Body of pancreas (tissue), 4 donors: ENCODE measurements at regions not wholly inside any gene's neighbourhood (a gene's known extent, or its start where the extent isn't known, plus 50 kb on each side); places are given as distances from the start of the nearest gene placed in this dataset.

Experiments
- CTCF ChIP-seq, 7 experiments: fragments of 450-650 bp in 4 of 7; fragments of 200-600 bp in 3 of 7; sonication (generic) in 3 of 7; IDR thresholded peaks; one replicate each; pipeline ENCODE4 v1.5.1; 2016 to 2019; ENCODE audit warnings: antibody characterized with exemption in 7 of 7
- POLR2A ChIP-seq, 3 donors: fragments of 450-650 bp; IDR thresholded peaks; one replicate each; pipeline ENCODE4 v1.6.1; 2016; ENCODE audit warnings: antibody characterized with exemption in 3 of 3, mild to moderate bottlenecking in 2 of 3

- TF ChIP-seq CTCF (IDR thresholded peaks at IDR 0.05) (no peak), POLR2A (IDR thresholded peaks at IDR 0.05) (no peak)
Measured at GRCh38 chr9:99285965-99286364, 63.9 kb downstream of the SEC61B start.
